HG02981 (cell line): ENCODE measurements at regions not wholly inside any gene's neighbourhood (a gene's known extent, or its start where the extent isn't known, plus 50 kb on each side); places are given as distances from the start of the nearest gene placed in this dataset.

Experiments used
- ATAC-seq: cut with Tn5 transposase; IDR thresholded peaks from one replicate; pipeline ENCODE4 v1.9.1; 2021; ENCODE audit warnings: mild to moderate bottlenecking, moderate library complexity; ENCODE audit not compliant: unreplicated experiment

- ATAC-seq, result no peak
Observed at GRCh38 chr5:23579566-23579965, 72.2 kb downstream of the PRDM9 start.

GRCh38 chr5:23583081-23583480, 75.7 kb downstream of the PRDM9 start:
- ATAC-seq, result no peak

GRCh38 chr5:23588841-23589326, 81.5 kb downstream of the PRDM9 start:
- no peak for ATAC-seq

GRCh38 chr5:23591250-23591649, 83.8 kb downstream of the PRDM9 start:
- ATAC-seq, result no peak

- no peak for ATAC-seq
Observed at GRCh38 chr5:23606927-23607326, 99.5 kb downstream of the PRDM9 start.

GRCh38 chr5:23612701-23613100, 105.3 kb downstream of the PRDM9 start:
- no peak for ATAC-seq

- no peak for ATAC-seq
Observed at GRCh38 chr5:23613566-23613965, 106.2 kb downstream of the PRDM9 start.

GRCh38 chr5:23614422-23614821, 107.0 kb downstream of the PRDM9 start:
- ATAC-seq, result no peak

- no peak for ATAC-seq
Observed at GRCh38 chr5:23626961-23627360, 119.6 kb downstream of the PRDM9 start.

GRCh38 chr5:23627976-23628375, 120.6 kb downstream of the PRDM9 start:
- no peak for ATAC-seq

GRCh38 chr5:23629396-23629795, 122.0 kb downstream of the PRDM9 start:
- ATAC-seq, result no peak

- no peak for ATAC-seq
Observed at GRCh38 chr5:23631302-23632045, 124.1 kb downstream of the PRDM9 start.

GRCh38 chr5:23635938-23636337, 128.5 kb downstream of the PRDM9 start:
- ATAC-seq, result no peak

GRCh38 chr5:23639326-23639725, 131.9 kb downstream of the PRDM9 start:
- ATAC-seq, result no peak

- no peak for ATAC-seq
Observed at GRCh38 chr5:23648656-23649055, 141.2 kb downstream of the PRDM9 start.

GRCh38 chr5:23649594-23649993, 142.2 kb downstream of the PRDM9 start:
- no peak for ATAC-seq

GRCh38 chr5:23655674-23656073, 148.3 kb downstream of the PRDM9 start:
- ATAC-seq, result no peak

- ATAC-seq, result no peak
Observed at GRCh38 chr5:23675456-23675855, 168.0 kb downstream of the PRDM9 start.

- ATAC-seq, result no peak
Observed at GRCh38 chr5:23677996-23678395, 170.6 kb downstream of the PRDM9 start.

GRCh38 chr5:23684103-23684502, 176.7 kb downstream of the PRDM9 start:
- no peak for ATAC-seq

- no peak for ATAC-seq
Observed at GRCh38 chr5:23703940-23704855, 196.8 kb downstream of the PRDM9 start.

- ATAC-seq, result no peak
Observed at GRCh38 chr5:23717486-23717885, 210.1 kb downstream of the PRDM9 start.
